Endothelial cell of umbilical vein (primary cell): ENCODE measurements at regions not wholly inside any gene's neighbourhood (a gene's known extent, or its start where the extent isn't known, plus 50 kb on each side); places are given as distances from the start of the nearest gene placed in this dataset.

Experiments
- EZH2 ChIP-seq: IDR thresholded peaks from 2 replicates; pipeline ENCODE4 v1.6.1; 2012; ENCODE audit warnings: borderline replicate concordance, low read depth, mild to moderate bottlenecking, moderate library complexity, low read length, inconsistent platforms; ENCODE audit not compliant: severe bottlenecking
- FOS ChIP-seq: IDR thresholded peaks from 2 replicates; pipeline ENCODE4 v1.6.1; 2011; ENCODE audit warnings: mild to moderate bottlenecking, low read length, moderate library complexity, borderline replicate concordance; ENCODE audit not compliant: insufficient read depth
- JUN ChIP-seq: IDR thresholded peaks from 2 replicates; pipeline ENCODE4 v1.6.1; 2011; ENCODE audit warnings: borderline replicate concordance, low read depth; ENCODE audit not compliant: insufficient read length, insufficient read depth
- MAX ChIP-seq: IDR thresholded peaks from 2 replicates; pipeline ENCODE4 v1.6.1; 2011; ENCODE audit not compliant: insufficient read depth, insufficient read length
- MYC ChIP-seq: IDR thresholded peaks from one replicate; pipeline ENCODE4 v1.6.1; 2011; ENCODE audit warnings: mild to moderate bottlenecking, low read depth, low read length
- POLR2A ChIP-seq: IDR thresholded peaks from 2 replicates; pipeline ENCODE4 v1.6.1; 2012; ENCODE audit warnings: low read depth, mild to moderate bottlenecking, control low read depth, low read length
- POLR2AphosphoS5 ChIP-seq: IDR thresholded peaks from 2 replicates; pipeline ENCODE4 v1.6.1; 2012; ENCODE audit warnings: low read depth, mild to moderate bottlenecking, control low read depth, low read length, moderate library complexity; ENCODE audit not compliant: insufficient read depth
- TF ChIP-seq, protein P1 (sequence below), 2 donors: IDR thresholded peaks; 1 replicate in 1 of 2; 2 replicates in 1 of 2; pipeline ENCODE4 v1.5.1; 2011; ENCODE audit warnings: low read length in 2 of 2, mild to moderate bottlenecking in 2 of 2, moderate library complexity in 2 of 2, control low read depth in 1 of 2, inconsistent platforms in 1 of 2, low read depth in 1 of 2; ENCODE audit not compliant: insufficient read depth in 1 of 2; ENCODE audit errors: extremely low read depth in 1 of 2

GRCh38 chr22:47341464-47341863 is 579.0 kb downstream of the TBC1D22A start:
- TF ChIP-seq EZH2 (no peak), MAX (no peak), POLR2A (no peak), POLR2AphosphoS5 (no peak), MYC (no peak), FOS (no peak), JUN (no peak)
- TF ChIP-seq, protein P1, sequence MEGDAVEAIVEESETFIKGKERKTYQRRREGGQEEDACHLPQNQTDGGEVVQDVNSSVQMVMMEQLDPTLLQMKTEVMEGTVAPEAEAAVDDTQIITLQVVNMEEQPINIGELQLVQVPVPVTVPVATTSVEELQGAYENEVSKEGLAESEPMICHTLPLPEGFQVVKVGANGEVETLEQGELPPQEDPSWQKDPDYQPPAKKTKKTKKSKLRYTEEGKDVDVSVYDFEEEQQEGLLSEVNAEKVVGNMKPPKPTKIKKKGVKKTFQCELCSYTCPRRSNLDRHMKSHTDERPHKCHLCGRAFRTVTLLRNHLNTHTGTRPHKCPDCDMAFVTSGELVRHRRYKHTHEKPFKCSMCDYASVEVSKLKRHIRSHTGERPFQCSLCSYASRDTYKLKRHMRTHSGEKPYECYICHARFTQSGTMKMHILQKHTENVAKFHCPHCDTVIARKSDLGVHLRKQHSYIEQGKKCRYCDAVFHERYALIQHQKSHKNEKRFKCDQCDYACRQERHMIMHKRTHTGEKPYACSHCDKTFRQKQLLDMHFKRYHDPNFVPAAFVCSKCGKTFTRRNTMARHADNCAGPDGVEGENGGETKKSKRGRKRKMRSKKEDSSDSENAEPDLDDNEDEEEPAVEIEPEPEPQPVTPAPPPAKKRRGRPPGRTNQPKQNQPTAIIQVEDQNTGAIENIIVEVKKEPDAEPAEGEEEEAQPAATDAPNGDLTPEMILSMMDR (IDR thresholded peaks at IDR 0.05; ENCODE audit: extremely low read depth in 1 of 2, insufficient read depth in 1 of 2, low read depth in 1 of 2, low read length in 2 of 2), result no peak
